ENCODE measurements at regions not wholly inside any gene's neighbourhood (a gene's known extent, or its start where the extent isn't known, plus 50 kb on each side); places are given as distances from the start of the nearest gene placed in this dataset.

DNA sequence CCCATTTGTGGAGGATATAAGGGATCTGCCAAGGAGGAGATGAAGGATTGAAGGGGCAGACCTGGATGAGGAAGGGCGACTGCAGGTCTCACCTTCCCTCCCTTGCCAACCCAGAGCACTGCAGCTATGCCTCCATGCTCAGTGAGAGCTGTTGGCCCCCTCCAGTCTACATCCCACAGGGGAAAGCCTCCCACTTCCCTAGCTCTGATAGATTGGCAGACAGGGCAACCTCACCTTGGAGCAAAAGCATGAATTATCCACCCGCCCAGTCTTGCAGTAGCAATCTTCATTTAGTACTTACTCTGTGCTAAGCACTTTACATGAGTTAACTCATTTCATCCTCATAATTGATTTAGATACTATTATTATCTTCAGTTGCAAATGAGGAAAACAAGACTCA, 70.4 kb upstream of the SMNDC1 start:
- no peak for DNase-seq (ENCODE audit: low read depth)
- TF ChIP-seq, protein P1, sequence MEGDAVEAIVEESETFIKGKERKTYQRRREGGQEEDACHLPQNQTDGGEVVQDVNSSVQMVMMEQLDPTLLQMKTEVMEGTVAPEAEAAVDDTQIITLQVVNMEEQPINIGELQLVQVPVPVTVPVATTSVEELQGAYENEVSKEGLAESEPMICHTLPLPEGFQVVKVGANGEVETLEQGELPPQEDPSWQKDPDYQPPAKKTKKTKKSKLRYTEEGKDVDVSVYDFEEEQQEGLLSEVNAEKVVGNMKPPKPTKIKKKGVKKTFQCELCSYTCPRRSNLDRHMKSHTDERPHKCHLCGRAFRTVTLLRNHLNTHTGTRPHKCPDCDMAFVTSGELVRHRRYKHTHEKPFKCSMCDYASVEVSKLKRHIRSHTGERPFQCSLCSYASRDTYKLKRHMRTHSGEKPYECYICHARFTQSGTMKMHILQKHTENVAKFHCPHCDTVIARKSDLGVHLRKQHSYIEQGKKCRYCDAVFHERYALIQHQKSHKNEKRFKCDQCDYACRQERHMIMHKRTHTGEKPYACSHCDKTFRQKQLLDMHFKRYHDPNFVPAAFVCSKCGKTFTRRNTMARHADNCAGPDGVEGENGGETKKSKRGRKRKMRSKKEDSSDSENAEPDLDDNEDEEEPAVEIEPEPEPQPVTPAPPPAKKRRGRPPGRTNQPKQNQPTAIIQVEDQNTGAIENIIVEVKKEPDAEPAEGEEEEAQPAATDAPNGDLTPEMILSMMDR (IDR thresholded peaks at IDR 0.05; ENCODE audit: insufficient read depth, low read depth, low read length, missing control alignments), result no peak
- H3K4me3 ChIP-seq (ENCODE audit: low read length), result no peak overlapping the region

DNA sequence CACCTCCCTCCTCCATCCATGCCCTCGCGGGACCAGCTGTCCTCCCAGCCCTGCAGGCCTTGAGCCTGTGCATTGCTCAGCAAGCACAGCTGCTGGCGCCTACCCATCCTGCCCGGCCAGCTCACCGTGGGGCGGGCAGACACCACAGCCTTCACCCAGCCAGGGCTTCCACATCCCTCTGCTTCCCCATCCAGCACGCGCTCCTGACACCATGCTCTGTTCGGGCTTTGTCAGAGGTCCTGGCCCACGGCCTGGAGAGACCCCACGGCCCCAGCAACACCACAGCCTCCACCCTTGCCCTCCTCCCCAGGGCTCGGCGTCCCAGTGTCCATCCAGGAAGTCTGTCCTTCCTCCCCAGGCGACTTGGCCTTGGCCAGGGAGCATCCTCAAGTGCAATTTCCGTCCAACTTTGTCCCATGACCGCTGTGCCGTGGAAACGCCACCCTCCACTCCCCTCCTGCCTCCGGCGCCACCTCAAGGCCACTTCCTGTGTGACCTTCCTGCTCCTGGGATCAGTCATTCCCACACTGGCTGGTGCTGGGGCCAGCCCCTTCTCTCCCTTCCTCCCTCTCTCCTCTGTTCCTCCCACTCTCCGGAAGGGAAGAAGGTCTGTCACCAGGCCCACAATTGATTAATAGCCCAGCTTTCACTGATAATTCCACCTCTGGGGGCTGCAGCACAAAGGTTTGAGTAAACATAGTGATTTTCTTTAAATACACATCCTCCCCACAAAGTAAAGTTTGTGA, 71.5 kb upstream of the SMNDC1 start:
- TF ChIP-seq, protein P1 (IDR thresholded peaks at IDR 0.05; ENCODE audit: insufficient read depth, low read depth, low read length, missing control alignments), result no peak
- no peak overlapping the region for H3K4me3 ChIP-seq (ENCODE audit: low read length)
- DNase-seq (ENCODE audit: low read depth), result no peak

DNA sequence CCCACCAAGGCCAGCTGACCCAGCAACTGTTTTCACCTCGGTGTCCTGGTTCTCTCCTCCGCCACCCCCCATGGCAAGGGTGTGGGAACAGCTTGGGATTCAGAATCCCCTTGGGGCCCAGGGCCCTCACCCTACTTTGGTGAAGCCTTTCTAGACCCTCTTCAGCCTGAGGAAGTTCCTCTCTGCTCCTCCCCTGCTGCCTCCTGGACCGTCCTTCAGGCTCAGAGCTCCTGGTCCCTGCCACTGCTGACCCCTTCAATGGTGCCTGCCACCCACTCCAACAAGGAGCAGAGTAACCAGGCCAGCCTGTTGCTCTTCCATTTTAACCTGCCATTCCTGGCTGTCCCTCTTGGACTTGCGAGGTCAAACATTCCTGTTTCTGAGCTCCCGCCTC, 72.0 kb upstream of the SMNDC1 start:
- DNase-seq (ENCODE audit: low read depth), result no peak
- TF ChIP-seq, protein P1 (IDR thresholded peaks at IDR 0.05; ENCODE audit: insufficient read depth, low read depth, low read length, missing control alignments), result no peak
- no peak overlapping the region for H3K4me3 ChIP-seq (ENCODE audit: low read length)

DNA sequence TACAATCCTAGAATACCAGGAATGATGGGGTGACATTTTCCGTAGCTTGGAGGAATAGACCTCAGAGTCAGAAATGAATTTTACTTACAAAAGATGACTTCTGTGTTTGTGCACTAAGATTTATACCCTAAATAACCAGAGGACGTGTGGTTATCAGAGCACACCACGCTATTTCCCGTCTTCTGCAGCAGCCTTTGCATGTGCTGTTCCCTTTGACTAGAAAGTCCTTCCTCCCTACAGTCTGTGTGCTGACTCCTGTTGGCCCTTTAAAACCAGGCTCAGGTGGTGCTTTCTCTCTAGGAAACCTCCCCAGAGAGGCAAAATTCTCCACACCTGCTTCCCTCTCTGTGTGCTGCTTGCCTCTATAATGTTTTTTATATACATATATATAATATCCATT, 73.3 kb upstream of the SMNDC1 start:
- DNase-seq (ENCODE audit: low read depth), result no peak
- H3K4me3 ChIP-seq (ENCODE audit: low read length), result no peak overlapping the region
- TF ChIP-seq, protein P1 (IDR thresholded peaks at IDR 0.05; ENCODE audit: insufficient read depth, low read depth, low read length, missing control alignments), result no peak

DNA sequence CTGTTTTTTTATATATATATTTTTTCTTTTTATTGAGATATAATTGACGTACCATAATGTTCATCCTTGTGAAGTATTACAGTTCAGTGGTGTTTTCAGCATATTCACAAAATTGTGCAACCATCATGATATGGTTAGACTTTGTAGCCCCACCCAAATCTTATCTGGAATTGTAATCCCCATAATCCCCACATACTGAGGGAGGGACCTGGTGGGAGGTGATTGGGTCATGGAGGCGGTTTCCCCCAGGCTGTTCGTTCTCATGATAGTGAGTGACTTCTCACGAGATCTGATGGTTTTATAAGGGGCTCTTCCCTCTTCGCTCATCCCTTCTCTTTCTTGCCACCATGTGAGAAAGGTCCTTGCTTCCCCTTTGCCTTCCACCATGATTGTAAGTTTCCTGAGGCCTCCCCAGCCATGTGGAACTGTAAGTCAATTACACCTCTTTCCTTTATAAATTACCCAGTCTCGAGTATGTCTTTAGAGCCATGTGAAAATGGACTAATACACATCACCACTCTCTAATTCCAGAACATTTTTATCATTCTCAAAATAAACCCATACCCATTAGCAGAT, 73.9 kb upstream of the SMNDC1 start:
- TF ChIP-seq, protein P1 (IDR thresholded peaks at IDR 0.05; ENCODE audit: insufficient read depth, low read depth, low read length, missing control alignments), result no peak
- no peak for DNase-seq (ENCODE audit: low read depth)
- no peak overlapping the region for H3K4me3 ChIP-seq (ENCODE audit: low read length)

DNA sequence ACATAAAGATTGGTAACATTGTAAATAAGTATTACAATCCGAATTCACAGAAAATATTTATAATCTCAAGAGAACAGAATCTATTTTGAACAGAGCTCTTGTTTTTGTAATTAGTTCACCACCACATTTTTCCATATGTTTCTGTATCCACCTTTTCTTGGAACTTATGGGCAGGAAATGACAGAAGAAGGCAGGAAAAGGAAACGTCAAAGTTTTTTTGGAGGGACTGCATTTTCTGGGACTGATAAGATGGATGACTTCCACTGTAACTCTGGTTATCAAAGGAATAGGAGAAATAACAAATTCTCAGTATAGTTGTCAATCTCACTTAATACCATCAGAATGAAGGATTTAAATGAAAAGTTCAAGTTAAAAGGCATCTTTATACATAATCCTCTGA, 75.1 kb upstream of the SMNDC1 start:
- DNase-seq (ENCODE audit: low read depth), result no peak
- no peak overlapping the region for H3K4me3 ChIP-seq (ENCODE audit: low read length)
- TF ChIP-seq, protein P1 (IDR thresholded peaks at IDR 0.05; ENCODE audit: insufficient read depth, low read depth, low read length, missing control alignments), result no peak

DNA sequence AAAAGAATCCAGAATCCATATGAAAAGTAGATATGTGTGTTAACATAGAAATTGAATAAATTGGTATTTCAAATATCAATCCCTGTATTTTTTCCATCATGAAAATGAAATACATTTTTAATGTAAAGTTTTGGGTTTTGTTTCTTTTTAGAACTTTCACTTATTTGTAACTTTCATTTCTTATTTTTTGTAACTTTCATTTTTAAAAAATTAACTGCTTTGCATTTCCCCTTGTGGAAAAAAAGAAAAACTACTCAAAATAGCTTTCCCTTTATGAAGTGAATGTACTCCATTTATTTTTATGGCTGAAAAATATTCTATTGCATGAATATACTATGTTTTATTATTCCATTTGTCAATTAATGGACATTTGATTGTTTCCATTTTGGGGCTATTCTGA, 75.6 kb upstream of the SMNDC1 start:
- TF ChIP-seq, protein P1 (IDR thresholded peaks at IDR 0.05; ENCODE audit: insufficient read depth, low read depth, low read length, missing control alignments), result no peak
- no peak for DNase-seq (ENCODE audit: low read depth)
- no peak overlapping the region for H3K4me3 ChIP-seq (ENCODE audit: low read length)
